H1 (cell line): ENCODE measurements at regions not wholly inside any gene's neighbourhood (a gene's known extent, or its start where the extent isn't known, plus 50 kb on each side); places are given as distances from the start of the nearest gene placed in this dataset.

ENCODE experiments used
- CTCF ChIA-PET: fragments of 300-600 bp; sonication (Branson Sonifier 250); formaldehyde crosslinking; loops from one replicate; lab custom pipeline; 2021; ENCODE audit not compliant: partially characterized antibody; lab: Charles Lee
- POLR2A ChIA-PET: fragments of 300-600 bp; sonication (Branson Sonifier 250); formaldehyde crosslinking; loops from one replicate; lab custom pipeline; 2021; ENCODE audit warnings: inconsistent platforms; ENCODE audit not compliant: partially characterized antibody; lab: Charles Lee
- DNase-seq, 2 experiments: peaks; one replicate each; pipeline versions ENCODE4 v3.0.0 to v3.0.0-alpha.2; 2010 to 2022; ENCODE audit warnings: low spot score in 2 of 2, low read depth in 1 of 2, mixed read lengths in 1 of 2
- FAIRE-seq: peaks from 2 replicates; lab custom pipeline; 2011; peaks lifted over from hg19 to GRCh38; lab: Jason Lieb, UNC
- H2AFZ ChIP-seq: 2 replicates; pipeline ENCODE4 v1.8.1; 2012; ENCODE audit warnings: low read length, inconsistent platforms
- H2AK5ac ChIP-seq: 2 replicates; pipeline ENCODE4 v1.6.1; 2013; ENCODE audit warnings: low read depth, low read length
- H2BK120ac ChIP-seq: replicated peaks from 2 replicates; pipeline ENCODE3; 2013; ENCODE audit warnings: low read depth, low read length, inconsistent platforms
- H2BK12ac ChIP-seq: 2 replicates; pipeline ENCODE4 v1.6.1; 2013; ENCODE audit warnings: low read depth, low read length
- H2BK15ac ChIP-seq: 2 replicates; pipeline ENCODE4 v1.6.1; 2013; ENCODE audit warnings: low read length
- H2BK20ac ChIP-seq: 2 replicates; pipeline ENCODE4 v1.6.1; 2013; ENCODE audit warnings: low read length
- H2BK5ac ChIP-seq: 2 replicates; pipeline ENCODE4 v1.6.1; 2013; ENCODE audit warnings: low read depth, low read length
- H3K14ac ChIP-seq: 2 replicates; pipeline ENCODE4 v1.6.1; 2013; ENCODE audit warnings: inconsistent platforms; ENCODE audit not compliant: insufficient read length
- H3K18ac ChIP-seq: 2 replicates; pipeline ENCODE4 v1.6.1; 2013; ENCODE audit warnings: low read length; ENCODE audit errors: extremely low read depth
- H3K23ac ChIP-seq: 2 replicates; pipeline ENCODE4 v1.6.1; 2013; ENCODE audit warnings: inconsistent platforms; ENCODE audit not compliant: insufficient read length
- H3K23me2 ChIP-seq: 2 replicates; pipeline ENCODE4 v1.6.1; 2013; ENCODE audit warnings: low read depth, low read length
- H3K27ac ChIP-seq: 2 replicates; pipeline ENCODE4 v1.6.1; 2011; ENCODE audit warnings: low read depth, low read length, inconsistent platforms
- H3K27me3 ChIP-seq, 4 experiments: replicated peaks in 1 of 4; 1 replicate in 1 of 4; 2 replicates in 3 of 4; pipeline versions ENCODE4 v1.6.1 to v1.8.1; 2011 to 2013; ENCODE audit warnings: low read length in 3 of 4, mild to moderate bottlenecking in 3 of 4, inconsistent platforms in 2 of 4, mixed read lengths in 2 of 4, moderate library complexity in 1 of 4; ENCODE audit not compliant: control insufficient read depth in 3 of 4, insufficient read depth in 3 of 4; ENCODE audit errors: extremely low read depth in 1 of 4
- H3K36me3 ChIP-seq, 4 experiments: 2 replicates each; pipeline versions ENCODE4 v1.6.1 to v1.8.1; 2011 to 2013; ENCODE audit warnings: mild to moderate bottlenecking in 4 of 4, low read length in 3 of 4, moderate library complexity in 2 of 4, control low read depth in 1 of 4, inconsistent platforms in 1 of 4; ENCODE audit not compliant: insufficient read depth in 4 of 4, control insufficient read depth in 2 of 4
- H3K4ac ChIP-seq: replicated peaks from 2 replicates; pipeline ENCODE3; 2013; ENCODE audit warnings: low read length, low read depth, mixed read lengths, inconsistent platforms; ENCODE audit not compliant: insufficient read length
- H3K4me1 ChIP-seq, 4 experiments: replicated peaks in 1 of 4; 1 replicate in 1 of 4; 2 replicates in 3 of 4; pipeline versions ENCODE4 v1.6.1 to v1.8.1; 2011 to 2013; ENCODE audit warnings: low read length in 3 of 4, inconsistent platforms in 2 of 4, mixed read lengths in 1 of 4; ENCODE audit not compliant: insufficient read depth in 4 of 4, control insufficient read depth in 3 of 4
- H3K4me2 ChIP-seq, 2 experiments: 2 replicates each; pipeline versions ENCODE4 v1.6.1 to v1.8.1; 2011 to 2013; ENCODE audit warnings: low read depth in 2 of 2, low read length in 2 of 2, control low read depth in 1 of 2, inconsistent platforms in 1 of 2, mild to moderate bottlenecking in 1 of 2; ENCODE audit not compliant: insufficient read depth in 1 of 2
- H3K4me3 ChIP-seq, 4 experiments: fragments of 200-600, 300-600 bp in 1 of 4; sonication (generic), shearing (Covaris generic), sonication (Bioruptor Twin) in 1 of 4; 2 replicates each; pipeline versions ENCODE4 v1.5.1 to v1.8.1; 2011 to 2016; ENCODE audit warnings: low read length in 4 of 4, low read depth in 3 of 4, control low read depth in 2 of 4, inconsistent platforms in 2 of 4, mild to moderate bottlenecking in 2 of 4, mixed read lengths in 1 of 4, moderate library complexity in 1 of 4; ENCODE audit not compliant: insufficient read depth in 2 of 4; ENCODE audit errors: extremely low read depth in 1 of 4
- H3K56ac ChIP-seq: replicated peaks from 2 replicates; pipeline ENCODE3; 2013; ENCODE audit warnings: low read depth, mild to moderate bottlenecking, mixed read lengths, low read length, inconsistent platforms; ENCODE audit not compliant: insufficient read length
- H3K79me1 ChIP-seq: 2 replicates; pipeline ENCODE4 v1.6.1; 2013; ENCODE audit warnings: low read depth, low read length, control low read depth
- H3K79me2 ChIP-seq, 2 experiments: 2 replicates each; pipeline versions ENCODE4 v1.6.1 to v1.8.1; 2012 to 2013; ENCODE audit warnings: low read length in 2 of 2, mild to moderate bottlenecking in 2 of 2, inconsistent platforms in 1 of 2; ENCODE audit not compliant: insufficient read depth in 2 of 2, control insufficient read depth in 1 of 2
- H3K9ac ChIP-seq, 4 experiments: replicated peaks in 1 of 4; 1 replicate in 1 of 4; 2 replicates in 3 of 4; pipeline versions ENCODE4 v1.6.1 to v1.8.1; 2011 to 2013; ENCODE audit warnings: low read depth in 3 of 4, low read length in 3 of 4, control low read depth in 2 of 4, mild to moderate bottlenecking in 2 of 4, moderate library complexity in 2 of 4, inconsistent platforms in 1 of 4; ENCODE audit errors: extremely low read depth in 1 of 4
- H3K9me3 ChIP-seq, 2 experiments: 2 replicates each; pipeline versions ENCODE4 v1.6.1 to v1.8.1; 2012 to 2013; ENCODE audit warnings: mild to moderate bottlenecking in 2 of 2, moderate library complexity in 2 of 2, control low read depth in 1 of 2, inconsistent platforms in 1 of 2, low read depth in 1 of 2, low read length in 1 of 2, mixed read lengths in 1 of 2; ENCODE audit not compliant: insufficient read depth in 2 of 2
- H4K20me1 ChIP-seq, 2 experiments: replicated peaks in 1 of 2; 2 replicates each; pipeline versions ENCODE3 to v1.8.1; 2011 to 2013; ENCODE audit warnings: inconsistent platforms in 2 of 2, low read length in 2 of 2, mild to moderate bottlenecking in 1 of 2; ENCODE audit not compliant: insufficient read depth in 2 of 2, control insufficient read depth in 1 of 2
- H4K5ac ChIP-seq: 2 replicates; pipeline ENCODE4 v1.6.1; 2013; ENCODE audit warnings: low read length, low read depth, mixed read lengths, inconsistent platforms; ENCODE audit not compliant: insufficient read length
- H4K8ac ChIP-seq: 2 replicates; pipeline ENCODE4 v1.8.0; 2013; ENCODE audit warnings: mild to moderate bottlenecking, moderate library complexity, low read length, inconsistent platforms; ENCODE audit not compliant: insufficient read depth; ENCODE audit errors: extremely low read depth
- H4K91ac ChIP-seq: replicated peaks from 2 replicates; pipeline ENCODE3; 2013; ENCODE audit warnings: low read length, mixed read lengths, inconsistent platforms; ENCODE audit not compliant: insufficient read length
- BACH1 ChIP-seq: IDR thresholded peaks from 2 replicates; pipeline ENCODE4 v1.6.1; 2012; ENCODE audit warnings: low read length, improper control_type of control experiment
- BCL11A ChIP-seq, 2 experiments: IDR thresholded peaks; one replicate each; pipeline ENCODE4 v1.6.1; 2011; ENCODE audit warnings: low read depth in 2 of 2, low read length in 2 of 2, mild to moderate bottlenecking in 2 of 2
- CHD1 ChIP-seq: IDR thresholded peaks from 2 replicates; pipeline ENCODE4 v1.6.1; 2012; ENCODE audit warnings: low read depth, low read length, improper control_type of control experiment
- CREB1 ChIP-seq: IDR thresholded peaks from 2 replicates; pipeline ENCODE4 v1.6.1; 2012; ENCODE audit warnings: inconsistent platforms
- HDAC2 ChIP-seq, 2 experiments: fragments of 300-600 bp in 1 of 2; sonication (generic) in 1 of 2; IDR thresholded peaks; 2 replicates each; pipeline ENCODE4 v1.6.1; 2011 to 2012; ENCODE audit warnings: low read depth in 2 of 2, low read length in 2 of 2, mild to moderate bottlenecking in 2 of 2, moderate library complexity in 2 of 2, borderline replicate concordance in 1 of 2, inconsistent platforms in 1 of 2
- HDAC6 ChIP-seq: IDR thresholded peaks from one replicate; pipeline ENCODE4 v1.7.1; 2012; ENCODE audit warnings: low read depth, mild to moderate bottlenecking, inconsistent platforms, low read length, moderate library complexity
- KDM1A ChIP-seq: fragments of 200-600, 300-600 bp; sonication (generic); IDR thresholded peaks from 2 replicates; pipeline ENCODE4 v1.7.1; 2016; ENCODE audit warnings: mild to moderate bottlenecking, low read length, borderline replicate concordance
- RAD21 ChIP-seq, 2 experiments: IDR thresholded peaks in 1 of 2; conservative IDR thresholded peaks in 1 of 2; 2 replicates each; pipeline ENCODE4 v1.6.1; 2011; ENCODE audit warnings: low read depth in 2 of 2, low read length in 2 of 2, improper control_type of control experiment in 1 of 2, inconsistent platforms in 1 of 2, mild to moderate bottlenecking in 1 of 2, moderate library complexity in 1 of 2
- SAP30 ChIP-seq: fragments of 300-600 bp; sonication (generic); IDR thresholded peaks from 2 replicates; pipeline ENCODE4 v1.7.1; 2012; ENCODE audit warnings: low read length, moderate library complexity, mild to moderate bottlenecking, inconsistent platforms; ENCODE audit not compliant: insufficient read depth, insufficient replicate concordance
- SIN3A ChIP-seq, 2 experiments: IDR thresholded peaks in 1 of 2; conservative IDR thresholded peaks in 1 of 2; 2 replicates each; pipeline ENCODE4 v1.6.1; 2011 to 2012; ENCODE audit warnings: low read length in 2 of 2, improper control_type of control experiment in 1 of 2, low read depth in 1 of 2, mild to moderate bottlenecking in 1 of 2
- SIRT6 ChIP-seq: IDR thresholded peaks from one replicate; pipeline ENCODE4 v1.7.1; 2012; ENCODE audit warnings: low read length, inconsistent platforms
- SP4 ChIP-seq: IDR thresholded peaks from 2 replicates; pipeline ENCODE4 v1.6.1; 2012; ENCODE audit warnings: low read length, inconsistent platforms
- SRF ChIP-seq: IDR thresholded peaks from 2 replicates; pipeline ENCODE4 v1.6.1; 2011; ENCODE audit warnings: mild to moderate bottlenecking, low read depth, low read length, moderate library complexity
- TEAD4 ChIP-seq: IDR thresholded peaks from 2 replicates; pipeline ENCODE4 v1.6.1; 2012; ENCODE audit warnings: low read depth, low read length, inconsistent platforms, mixed read lengths
- YY1 ChIP-seq: IDR thresholded peaks from 2 replicates; pipeline ENCODE4 v1.6.1; 2011; ENCODE audit warnings: low read depth, mild to moderate bottlenecking, low read length
- ZNF274 ChIP-seq: IDR thresholded peaks from 2 replicates; pipeline ENCODE4 v1.7.0; 2012; ENCODE audit warnings: low read length, borderline replicate concordance; ENCODE audit errors: extremely low read depth
- WGBS, 2 experiments: shearing (Covaris generic) in 1 of 2; methylation state at CpG; one replicate each; pipeline versions ENCODE4 v1.1.6 to v1.1.7; 2013 to 2015; ENCODE audit warnings: low lambda C conversion rate in 2 of 2, mixed read lengths in 2 of 2, inconsistent platforms in 1 of 2, low coverage in 1 of 2, missing lambda C conversion rate in 1 of 2; ENCODE audit not compliant: insufficient replicate concordance in 2 of 2, insufficient coverage in 1 of 2, insufficient read length in 1 of 2; ENCODE audit errors: extremely low coverage in 1 of 2, missing lambda C conversion rate in 1 of 2; 5-methylcytosine and 5-hydroxymethylcytosine counted together

DNA sequence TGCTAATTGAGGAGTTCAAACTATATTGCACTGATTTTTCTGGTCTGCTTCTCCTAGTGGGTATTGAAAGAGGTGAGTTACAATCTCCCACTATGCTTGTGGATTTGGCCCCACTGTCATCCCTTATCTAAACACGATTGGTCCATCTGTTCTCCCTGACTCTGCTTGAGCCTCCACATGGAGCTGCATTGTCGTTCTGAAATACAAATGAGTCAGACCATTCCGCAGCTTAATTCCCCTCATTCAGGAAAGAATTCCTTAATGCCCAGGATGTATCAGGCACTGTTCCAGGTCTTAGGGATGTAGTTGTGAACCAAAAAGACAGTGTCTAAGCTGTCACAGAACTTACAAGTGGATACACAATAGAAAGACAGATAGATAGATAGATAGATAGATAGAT is 461.9 kb downstream of the QKI start:
- H3K23ac ChIP-seq: no peak overlapping the region
- WGBS, 2 experiments: 98% methylated on average over 3 of the region's 3 CpGs; no CpG with 5 or more reads in 1 of the 2 experiments
- H3K18ac ChIP-seq: no peak overlapping the region
- H2AK5ac ChIP-seq: no peak overlapping the region
- no peak overlapping the region for H3K9ac ChIP-seq
- no peak overlapping the region for H3K14ac ChIP-seq
- H4K20me1 ChIP-seq: no peaks in the 10 kb centered on the region
- H2AFZ ChIP-seq: no peak overlapping the region
- no peak overlapping the region for H3K4me2 ChIP-seq
- H4K91ac ChIP-seq: no peak overlapping the region
- no peak overlapping the region for H2BK12ac ChIP-seq
- H3K36me3 ChIP-seq: no peaks in the 10 kb centered on the region
- H4K5ac ChIP-seq: no peak overlapping the region
- H3K4ac ChIP-seq: no peak overlapping the region
- no peak overlapping the region for H2BK20ac ChIP-seq
- no peaks in the 10 kb centered on the region for H3K27me3 ChIP-seq
- CTCF ChIA-PET: interaction anchor here (0.6 kb wide), 1 partner anchor 230 kb away, joined by 3 read pairs; no protein-coding TSS in a partner anchor
- H3K4me3 ChIP-seq: no peak overlapping the region
- H4K8ac ChIP-seq: no peak overlapping the region
- no peaks in the 10 kb centered on the region for H3K79me1 ChIP-seq
- no peak overlapping the region for H2BK5ac ChIP-seq
- H3K9me3 ChIP-seq: no peaks in the 10 kb centered on the region
- FAIRE-seq (no peak), DNase-seq (no peak)
- no peak overlapping the region for H3K56ac ChIP-seq
- no peaks in the 10 kb centered on the region for H3K23me2 ChIP-seq
- H3K79me2 ChIP-seq: no peaks in the 10 kb centered on the region
- H2BK120ac ChIP-seq: no peak overlapping the region
- H3K27ac ChIP-seq: no peak overlapping the region
- no peaks in the 10 kb centered on the region for H3K4me1 ChIP-seq
- no peak overlapping the region for H2BK15ac ChIP-seq
- POLR2A ChIA-PET: no interaction called here
- TF ChIP-seq SRF (no peak), HDAC6 (no peak), CREB1 (no peak), SIN3A (conservative IDR thresholded peaks at IDR 0.05 in 1 of 2, IDR thresholded peaks at IDR 0.05 in 1 of 2; ENCODE audit: low read depth in 1 of 2, low read length in 2 of 2) (no peak), TEAD4 (no peak), YY1 (no peak), SP4 (no peak), KDM1A (no peak), BCL11A (IDR thresholded peaks at IDR 0.05; ENCODE audit: low read depth in 2 of 2, low read length in 2 of 2) (no peak), BACH1 (no peak), SAP30 (no peak), HDAC2 (IDR thresholded peaks at IDR 0.05; ENCODE audit: borderline replicate concordance in 1 of 2, low read depth in 2 of 2, low read length in 2 of 2) (no peak), SIRT6 (no peak), ZNF274 (no peak), CHD1 (no peak), RAD21 (IDR thresholded peaks at IDR 0.05 in 1 of 2, conservative IDR thresholded peaks at IDR 0.05 in 1 of 2; ENCODE audit: low read depth in 2 of 2, low read length in 2 of 2) (no peak)
